ENCODE measurements at regions not wholly inside any gene's neighbourhood (a gene's known extent, or its start where the extent isn't known, plus 50 kb on each side); places are given as distances from the start of the nearest gene placed in this dataset.
"Not testable (repeated sequence)": the region's sequence is repeated elsewhere in the genome, so short reads cannot be mapped to it uniquely, and the experiment has no call there.

DNA sequence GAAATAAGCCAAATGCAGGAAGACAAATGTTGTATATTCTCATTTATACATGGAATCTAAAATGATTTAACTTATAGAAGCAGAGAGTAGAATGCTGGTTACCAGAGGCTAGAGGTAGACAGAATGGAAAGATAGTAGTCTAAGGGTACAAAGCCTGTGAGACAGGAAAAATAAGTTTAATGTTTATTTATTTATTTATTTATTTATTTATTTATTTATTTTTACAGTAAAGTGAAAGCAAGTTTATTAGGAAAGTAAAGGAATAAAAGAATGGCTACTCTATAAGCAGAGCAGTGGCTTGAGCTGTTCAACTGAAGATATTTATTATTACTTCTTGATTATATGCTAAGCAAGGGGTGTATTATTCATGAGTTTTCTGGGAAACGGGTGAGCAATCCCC is 203.2 kb downstream of the LAS1L start:
- DNase-seq, result no peak

DNA sequence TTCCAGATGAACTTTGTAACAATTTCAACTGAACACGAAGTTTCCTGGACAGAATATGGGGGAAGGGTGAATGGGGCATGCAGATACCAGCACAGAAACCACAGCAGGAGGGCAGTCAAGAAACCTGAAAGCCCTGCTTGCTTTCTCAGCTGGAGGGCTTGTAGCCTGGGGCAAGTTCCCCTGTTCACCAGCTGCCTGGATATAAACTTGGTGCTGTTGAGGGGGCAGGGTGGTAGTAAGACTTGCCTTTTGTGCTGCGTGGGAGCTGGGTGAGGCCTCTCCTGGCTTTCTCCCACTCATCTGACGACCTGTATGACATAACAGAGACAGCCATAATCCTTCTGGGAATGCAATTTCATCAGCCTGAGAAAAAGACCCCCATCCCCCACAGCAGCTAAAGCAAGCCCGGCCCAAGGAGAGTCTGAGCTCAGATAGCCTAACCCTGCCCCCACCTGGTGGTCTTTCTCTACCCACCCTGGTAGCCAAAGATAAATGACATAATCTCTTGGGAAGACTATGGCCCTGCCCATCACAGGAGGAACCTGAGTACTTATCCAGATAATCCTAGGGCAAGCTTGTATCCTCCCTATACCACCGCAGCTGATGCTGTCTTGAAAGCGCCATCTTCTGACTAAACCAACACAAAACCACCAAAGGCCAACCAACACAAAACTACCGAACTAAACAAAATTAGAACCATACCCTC is 234.3 kb downstream of the LAS1L start:
- no peak for DNase-seq

DNA sequence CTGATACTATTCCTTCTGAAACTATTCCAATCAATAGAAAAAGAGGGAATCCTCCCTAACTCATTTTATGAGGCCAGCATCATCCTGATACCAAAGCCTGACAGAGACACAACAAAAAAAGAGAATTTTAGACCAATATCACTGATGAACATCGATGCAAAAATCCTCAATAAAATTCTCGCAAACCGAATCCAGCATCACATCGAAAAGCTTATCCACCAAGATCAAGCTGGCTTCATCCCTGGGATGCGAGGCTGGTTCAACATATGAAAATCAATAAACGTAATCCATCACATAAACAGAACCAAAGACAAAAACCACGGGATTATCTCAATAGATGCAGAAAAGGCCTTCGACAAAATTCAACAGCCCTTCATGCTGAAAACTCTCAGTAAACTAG is 251.7 kb downstream of the LAS1L start:
- DNase-seq, result not testable (repeated sequence)

DNA sequence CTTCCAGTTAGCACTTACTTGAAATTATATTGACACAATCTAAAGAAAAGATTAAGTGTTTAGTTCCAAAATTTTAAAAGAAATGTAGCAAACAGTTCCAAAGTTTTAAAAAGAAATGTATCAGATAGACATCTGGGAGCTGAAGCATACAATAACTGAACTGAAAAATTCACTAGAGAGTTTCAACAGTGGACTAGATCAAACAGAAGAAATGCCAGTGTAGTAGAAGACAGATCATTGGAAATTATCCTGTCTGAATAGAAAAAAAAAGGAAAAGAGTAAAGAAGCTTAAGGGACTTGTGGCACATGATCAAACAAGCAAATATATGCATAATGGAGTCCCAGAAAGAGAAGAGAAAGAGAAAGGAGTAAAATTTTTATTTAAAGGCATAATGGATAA is 261.4 kb downstream of the LAS1L start:
- no peak for DNase-seq

DNA sequence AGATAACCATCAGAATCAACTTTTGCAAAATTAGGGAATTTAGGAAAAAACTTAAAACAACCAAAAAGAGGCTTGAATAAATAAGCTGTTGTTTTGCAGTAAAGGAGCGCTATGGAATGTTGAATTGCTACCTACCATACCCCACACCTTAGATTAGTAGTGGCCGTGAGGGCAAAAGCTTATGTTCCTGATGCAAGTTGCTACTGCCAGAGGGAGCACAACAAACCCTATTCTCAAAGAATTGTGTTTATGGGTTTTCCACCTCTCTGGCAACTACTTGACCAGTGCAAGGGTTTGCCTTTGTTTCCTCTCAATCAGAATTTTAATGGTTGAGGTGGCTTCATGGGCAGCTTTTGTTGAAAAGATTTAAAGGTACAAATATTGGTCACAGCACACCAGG is 268.1 kb downstream of the LAS1L start:
- DNase-seq, result no peak

DNA sequence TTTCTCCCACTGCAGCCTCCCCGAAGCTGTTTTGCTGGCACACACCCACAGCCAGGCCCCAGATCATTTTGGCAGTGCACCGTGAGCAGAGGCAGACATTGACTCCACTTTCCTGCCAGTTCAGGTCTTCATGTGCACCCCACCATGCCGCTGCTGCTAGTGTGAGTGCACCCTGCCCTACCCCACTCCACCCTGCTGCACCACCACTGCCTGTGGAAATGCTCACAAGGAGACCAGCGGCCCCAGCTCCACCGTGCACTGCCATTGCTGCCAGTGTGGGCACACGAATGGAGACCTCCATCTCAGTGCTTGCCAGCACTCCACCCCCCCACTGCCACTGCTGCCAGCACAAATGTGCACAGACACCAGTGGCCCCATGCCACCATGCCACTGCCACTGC is 277.6 kb upstream of the ZC4H2 start:
- DNase-seq, result no peak

DNA sequence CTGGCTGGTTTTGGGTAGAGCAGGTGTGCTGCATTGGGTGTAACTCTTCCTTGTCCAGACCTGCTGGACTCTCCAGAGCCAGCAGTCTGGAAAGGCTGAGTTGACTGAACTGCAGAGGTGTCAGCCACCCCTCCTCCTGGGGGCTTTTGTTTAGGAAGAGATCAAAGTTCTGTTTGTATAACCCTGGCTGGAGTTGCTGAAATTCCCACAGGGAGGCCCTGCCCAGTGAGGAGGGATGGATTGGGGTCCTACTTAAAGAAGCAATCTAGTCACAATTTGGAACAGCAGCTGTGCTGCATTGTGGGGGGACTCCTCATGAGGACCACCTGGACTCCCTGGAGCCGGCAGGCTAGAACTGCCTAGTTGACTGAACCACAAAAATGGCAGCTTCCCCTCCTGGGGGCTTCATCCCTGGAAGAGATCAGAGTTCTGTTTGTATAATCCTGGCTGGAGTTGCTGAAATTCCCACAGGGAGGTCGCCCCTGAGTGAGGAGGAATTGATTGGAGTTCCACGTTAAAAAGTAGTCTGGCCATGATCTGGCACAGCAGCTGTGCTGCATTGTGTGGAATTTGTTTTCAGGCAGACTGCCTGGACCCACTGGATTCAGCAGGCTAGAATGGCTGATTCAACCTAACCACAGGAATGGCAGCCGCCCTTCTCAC is 264.9 kb upstream of the ZC4H2 start:
- DNase-seq, result no peak

DNA sequence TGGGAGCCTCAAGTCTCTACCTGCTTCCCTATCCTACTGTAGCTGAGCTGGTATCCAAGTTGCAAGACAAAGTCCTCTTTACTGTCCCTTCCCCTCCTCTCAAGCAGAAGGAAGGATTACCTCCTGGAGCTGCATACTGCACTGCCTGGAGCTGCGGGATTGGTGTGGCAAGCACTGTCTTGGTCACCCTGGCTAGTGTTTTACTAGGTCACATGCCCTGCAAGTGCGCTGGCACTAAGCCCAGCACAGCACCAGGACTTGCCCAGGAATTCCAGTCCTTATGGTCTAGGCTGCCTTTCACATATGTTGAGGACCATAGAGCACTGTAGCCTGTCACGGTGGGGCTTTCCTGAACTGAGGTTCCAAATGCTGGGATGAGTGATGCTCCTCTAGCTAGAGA is 227.3 kb upstream of the ZC4H2 start:
- DNase-seq, result no peak

DNA sequence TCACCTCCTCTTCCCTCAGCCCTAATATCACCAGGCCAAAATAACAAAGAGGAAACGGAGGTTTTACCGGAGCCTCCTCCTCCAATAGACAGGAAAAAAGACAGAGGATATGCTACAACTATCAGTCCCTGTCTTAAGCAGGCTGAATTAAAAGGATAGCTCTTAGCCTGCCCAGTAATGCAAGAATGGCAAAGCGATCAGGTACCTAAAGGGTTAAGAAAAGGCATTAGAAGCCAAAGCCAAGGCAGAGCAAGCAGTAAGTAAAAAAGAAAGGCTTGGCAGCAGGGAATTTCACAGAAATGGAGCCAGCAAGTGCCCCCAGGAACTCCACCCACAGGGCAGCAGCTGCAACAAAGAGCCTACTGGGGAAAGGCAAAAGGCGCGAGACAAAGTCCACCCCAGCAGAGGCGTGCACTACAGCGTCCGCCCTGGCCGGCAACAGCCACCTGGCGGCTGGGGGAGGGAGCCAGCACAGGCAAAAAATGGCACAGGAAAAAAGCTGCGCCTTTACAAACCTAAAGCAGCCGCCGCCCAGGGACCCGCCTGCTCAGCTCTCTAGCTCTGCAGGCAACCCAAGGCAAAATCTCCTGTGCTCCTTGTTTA is 220.6 kb upstream of the ZC4H2 start:
- peak in 1 of 2 experiments; percentile 1 for DNase-seq

DNA sequence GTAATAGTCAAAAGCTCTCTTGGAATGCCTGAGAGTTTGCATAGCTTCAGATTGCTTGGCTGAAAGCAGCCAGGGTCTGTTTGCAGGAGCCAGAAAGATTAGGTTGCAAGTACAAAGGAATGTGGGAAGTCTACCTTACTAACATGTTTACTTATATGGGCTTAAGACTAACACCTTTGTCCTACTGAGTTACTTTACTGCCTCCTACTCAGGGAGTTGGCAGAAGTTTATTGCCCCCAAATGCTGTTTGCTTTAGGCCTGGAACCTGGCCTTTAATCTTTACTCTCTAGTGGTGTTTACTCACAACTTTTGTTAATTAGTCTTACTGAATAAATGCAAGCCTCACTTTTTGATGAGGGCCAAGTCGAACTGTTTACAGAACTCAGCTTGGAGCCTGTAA is 219.4 kb upstream of the ZC4H2 start:
- no peak for DNase-seq

DNA sequence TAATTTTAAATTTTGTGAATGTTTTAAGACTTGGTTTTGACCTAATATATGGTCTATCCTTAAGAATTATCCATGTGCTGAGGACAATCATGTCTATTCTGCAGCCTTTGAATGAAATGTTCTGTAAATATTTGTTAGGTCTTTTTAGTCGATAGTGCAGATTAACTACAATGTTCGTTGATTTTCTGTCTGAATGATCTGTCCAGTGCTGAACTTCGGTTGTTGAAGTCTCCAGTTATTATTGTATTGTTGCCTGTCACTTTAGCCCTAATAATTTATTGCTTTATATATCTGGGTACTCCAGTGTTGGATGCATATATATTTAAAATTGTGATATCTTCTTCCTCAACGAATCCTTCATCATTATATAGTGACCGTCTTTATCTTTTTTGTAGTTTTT is 218.3 kb upstream of the ZC4H2 start:
- no peak for DNase-seq

DNA sequence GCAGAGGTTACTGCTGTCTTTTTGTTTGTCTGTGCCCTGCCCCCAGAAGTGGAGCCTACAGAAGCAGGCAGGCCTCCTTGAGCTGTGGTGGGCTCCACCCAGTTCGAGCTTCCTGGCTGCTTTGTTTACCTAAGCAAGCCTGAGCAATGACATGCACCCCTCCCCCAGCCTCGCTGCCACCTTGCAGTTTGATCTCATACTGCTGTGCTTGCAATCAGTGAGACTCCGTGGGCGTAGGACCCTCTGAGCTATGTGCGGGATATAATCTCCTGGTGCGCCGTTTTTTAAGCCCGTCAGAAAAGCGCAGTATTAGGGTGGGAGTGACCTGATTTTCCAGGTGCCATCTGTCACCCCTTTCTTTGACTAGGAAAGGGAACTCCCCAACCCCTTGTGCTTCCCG is 187.1 kb upstream of the ZC4H2 start:
- not testable (repeated sequence) for DNase-seq

DNA sequence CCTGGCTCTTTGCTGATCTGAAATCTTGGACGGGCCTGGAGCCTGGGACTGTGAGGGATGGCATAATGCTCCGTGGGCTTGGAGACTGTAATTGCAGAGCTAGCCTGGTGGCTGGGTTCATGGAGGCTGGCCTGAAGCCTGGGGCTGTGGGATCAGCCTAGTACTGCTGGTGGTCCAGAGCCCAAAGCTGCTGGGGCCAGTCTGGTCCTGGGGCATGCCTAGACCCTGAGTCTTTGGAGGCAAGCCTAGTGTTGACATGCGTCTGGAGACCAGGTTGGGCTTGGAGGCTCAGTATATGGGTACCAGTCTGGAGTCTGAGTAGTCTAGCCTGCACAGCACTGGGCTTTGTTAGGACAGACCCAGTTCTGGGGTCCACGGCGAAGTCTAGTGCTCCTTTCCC is 172.0 kb upstream of the ZC4H2 start:
- no peak for DNase-seq

DNA sequence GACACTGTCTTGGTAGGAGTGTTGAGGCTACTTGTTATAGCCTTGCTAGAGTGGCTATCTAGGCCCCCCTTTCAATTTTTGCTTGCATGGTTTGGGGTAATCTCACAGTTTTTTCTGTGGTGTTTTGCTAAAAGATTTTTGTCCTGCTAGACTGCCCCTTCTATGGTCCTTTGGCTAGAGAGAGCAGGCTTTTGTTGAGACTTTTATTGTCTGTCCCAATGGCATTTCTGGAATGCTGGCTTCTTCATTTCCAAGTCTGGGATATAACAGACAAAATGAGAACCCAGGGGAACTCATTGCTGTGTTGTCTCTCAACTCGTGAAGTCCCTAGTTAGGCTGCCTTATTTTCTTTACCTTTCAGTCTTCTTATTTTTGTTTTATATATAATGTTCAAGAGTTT is 160.2 kb upstream of the ZC4H2 start:
- DNase-seq, result no peak

DNA sequence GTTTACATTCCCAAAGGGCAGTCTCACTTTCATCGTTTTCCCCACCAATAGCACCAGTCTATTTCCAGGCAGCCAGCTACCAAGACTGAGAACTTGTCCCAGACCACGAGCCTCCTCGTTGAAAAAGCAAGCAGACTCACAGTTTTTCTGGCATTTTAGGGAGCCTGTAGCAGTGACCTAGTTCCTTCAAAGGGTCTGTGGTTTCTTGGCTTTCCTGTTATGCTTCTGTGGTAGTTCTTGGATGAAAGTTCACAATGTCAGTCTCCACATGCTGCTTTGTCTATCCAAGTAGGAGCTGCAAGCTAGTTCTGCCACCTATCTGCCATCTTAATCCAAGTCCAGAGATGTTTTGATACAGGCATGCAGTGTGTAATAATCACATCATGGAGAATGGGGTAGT is 151.6 kb upstream of the ZC4H2 start:
- DNase-seq, result no peak

DNA sequence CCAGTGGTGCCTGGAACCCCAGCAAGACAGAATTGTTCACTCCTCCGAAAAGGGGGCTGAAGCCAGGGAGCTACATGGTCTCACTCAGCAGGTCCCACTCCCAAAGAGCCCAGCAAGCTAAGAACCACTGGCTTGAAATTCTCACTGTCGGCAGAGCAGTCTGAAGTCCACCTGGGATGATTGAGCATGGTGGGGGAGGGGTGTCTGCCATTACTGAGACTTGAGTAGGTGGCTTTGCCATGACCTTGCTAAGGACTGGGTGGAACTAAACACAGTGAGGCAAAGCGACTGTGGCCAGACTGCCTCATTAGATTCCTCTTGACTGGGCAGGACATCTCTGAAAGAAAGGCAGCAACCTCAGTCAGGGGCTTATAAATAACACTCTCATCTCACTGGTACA is 122.6 kb upstream of the ZC4H2 start:
- no peak for DNase-seq

DNA sequence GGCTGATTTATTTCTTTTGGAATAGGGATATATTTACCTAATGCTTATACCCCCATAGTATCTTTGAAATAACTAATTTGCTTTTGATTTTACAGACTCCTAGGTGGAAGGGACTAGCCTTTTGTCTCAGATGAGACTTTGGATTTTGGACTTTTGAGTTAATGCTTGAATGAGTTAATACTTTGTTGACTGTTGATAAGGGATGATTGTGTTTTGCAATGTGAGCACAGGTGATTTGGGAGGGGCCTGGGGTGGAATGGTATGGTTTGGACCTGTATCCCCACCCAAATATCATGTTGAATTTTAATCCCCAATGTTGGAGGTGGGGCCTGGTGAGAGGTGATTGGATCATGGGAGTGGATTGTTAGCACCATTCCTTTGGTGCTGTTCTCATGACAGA is 117.4 kb upstream of the ZC4H2 start:
- no peak for DNase-seq

DNA sequence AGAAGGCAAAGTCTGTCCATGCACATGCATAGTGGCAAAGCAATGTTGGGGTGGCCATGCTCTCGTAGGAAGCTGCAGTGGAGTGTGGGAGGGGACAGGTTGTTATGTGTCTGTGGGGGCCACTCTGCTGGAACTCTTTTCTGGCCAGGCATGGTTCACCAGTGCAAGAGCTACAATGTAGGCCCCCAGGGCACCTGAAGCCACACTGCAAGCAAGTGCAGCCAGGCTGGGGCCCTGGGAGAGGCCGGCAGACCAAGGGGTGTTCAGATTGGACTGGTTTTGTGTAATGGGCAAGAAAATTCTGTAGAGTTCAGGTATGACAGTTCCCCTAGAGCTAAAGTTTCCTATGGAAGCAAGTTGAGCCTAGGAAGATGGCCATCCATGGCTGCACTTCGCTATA is 97.0 kb upstream of the ZC4H2 start:
- no peak for DNase-seq

DNA sequence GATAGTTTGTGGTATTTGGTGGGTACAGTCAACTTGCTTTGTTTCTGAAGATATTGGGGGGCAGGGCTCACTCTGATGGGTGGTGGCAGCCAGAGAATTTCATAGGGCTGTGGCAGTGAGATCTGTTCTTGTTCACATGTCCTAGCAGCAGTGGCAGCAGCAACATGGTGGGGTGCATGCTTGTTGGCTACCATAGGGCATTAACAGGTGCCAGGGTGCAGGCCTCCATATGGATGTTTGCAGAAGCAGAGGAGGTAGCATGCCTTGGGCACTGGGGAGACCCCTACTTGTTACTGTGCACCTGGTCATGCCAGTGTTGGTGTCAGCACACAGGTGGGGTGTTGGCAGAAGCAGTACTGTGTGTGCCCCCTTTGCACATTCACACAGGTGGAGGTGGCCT is 96.3 kb upstream of the ZC4H2 start:
- no peak for DNase-seq

DNA sequence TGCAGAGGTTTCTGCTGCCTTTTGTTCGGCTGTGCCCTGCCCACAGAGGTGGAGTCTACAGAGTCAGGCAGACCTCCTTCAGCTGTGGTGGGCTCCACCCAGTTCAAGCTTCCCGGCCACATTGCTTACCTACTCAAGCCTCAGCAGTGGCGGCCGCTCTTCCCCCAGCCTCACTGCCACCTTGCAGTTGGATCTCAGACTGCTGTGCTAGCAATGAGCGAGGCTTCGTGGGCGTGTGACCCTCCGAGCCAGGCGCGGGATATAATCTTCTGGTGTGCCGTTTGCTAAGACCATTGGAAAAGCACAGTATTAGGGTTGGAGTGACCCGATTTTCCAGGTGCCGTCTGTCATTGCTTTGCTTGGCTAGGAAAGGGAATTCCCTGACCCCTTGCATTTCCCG is 82.4 kb upstream of the ZC4H2 start:
- DNase-seq, result not testable (repeated sequence)

DNA sequence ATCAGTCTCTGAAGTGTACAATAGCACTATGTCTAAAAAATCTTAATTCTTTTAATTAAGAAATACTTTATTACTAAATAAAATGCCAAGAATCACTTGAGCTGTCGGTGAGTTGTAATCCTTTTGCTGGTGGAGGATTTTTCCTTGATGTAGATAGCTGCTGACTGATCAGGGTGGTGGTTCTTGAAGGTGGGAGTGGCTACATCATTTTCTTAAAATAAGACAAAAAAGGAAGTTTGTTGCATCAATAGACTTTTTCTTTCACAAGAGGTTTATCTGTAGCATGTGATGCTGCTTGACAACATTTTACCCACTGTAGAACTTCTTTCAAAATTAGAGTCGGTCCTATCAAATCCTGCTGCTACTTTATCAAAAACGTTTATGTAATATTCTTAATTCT is 68.8 kb upstream of the ZC4H2 start:
- DNase-seq, result no peak

DNA sequence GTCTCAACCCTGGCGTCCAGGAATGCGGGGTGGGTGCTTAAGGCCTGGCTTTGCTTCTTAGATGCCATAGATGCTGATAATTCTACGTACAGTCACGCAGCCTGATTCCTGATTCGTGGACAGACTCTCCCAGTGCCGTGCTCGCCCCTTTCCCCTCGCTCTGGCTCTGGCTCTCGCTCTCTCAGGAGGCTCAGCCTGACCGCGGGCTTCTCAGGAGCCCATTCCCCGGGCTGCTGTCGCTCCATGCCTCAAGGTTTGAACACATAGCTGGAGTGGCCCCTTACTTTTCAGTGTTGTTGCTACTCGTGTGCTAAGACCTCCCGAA is 59.2 kb upstream of the ZC4H2 start:
- DNase-seq, result peak in 1 of 2 experiments; percentile 0

DNA sequence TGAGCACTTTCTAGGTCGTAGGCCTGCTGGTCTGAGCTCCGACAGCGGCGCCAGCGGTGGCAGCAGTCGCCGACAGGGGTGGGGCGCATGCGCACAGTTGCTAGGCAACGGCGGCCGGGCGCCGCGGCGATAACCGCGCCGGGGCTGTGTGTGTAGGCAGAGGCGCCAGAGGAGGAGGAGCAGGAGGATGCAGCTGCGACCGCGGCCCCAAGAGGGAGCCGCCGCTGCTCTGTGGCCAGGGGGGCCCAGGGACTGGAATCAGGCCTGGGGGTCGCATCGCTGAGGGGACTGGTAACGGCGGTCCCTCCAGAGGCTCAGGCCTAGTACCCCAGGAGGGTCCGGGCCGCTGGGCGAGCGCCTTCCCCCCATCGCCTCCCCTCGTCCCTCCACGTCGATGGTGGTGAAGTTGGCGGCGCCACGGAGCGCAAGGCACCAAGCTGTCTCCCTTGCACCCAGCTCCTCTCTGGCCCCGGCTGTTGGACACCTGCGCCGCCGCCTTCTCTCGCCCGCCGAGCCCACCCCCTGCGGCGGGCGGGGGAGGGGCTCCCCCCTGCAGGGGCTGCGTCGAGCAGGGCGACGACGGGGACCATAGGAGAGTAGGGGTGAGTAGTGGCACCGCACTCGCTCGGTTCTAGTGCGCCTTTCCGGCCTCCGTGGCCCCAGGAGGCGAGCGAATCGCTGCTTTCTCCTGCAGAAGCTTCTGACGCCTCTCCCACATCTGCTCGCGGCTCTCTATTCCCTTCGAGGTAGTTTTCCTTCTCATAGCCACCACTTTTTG is 58.6 kb upstream of the ZC4H2 start, which contains the start of gene ZC3H12B:
Gene ZC3H12B, plus strand, starts transcription at position 159 of the 778 bp plus-strand sequence.
- peak; percentile 7 to 37 for DNase-seq

DNA sequence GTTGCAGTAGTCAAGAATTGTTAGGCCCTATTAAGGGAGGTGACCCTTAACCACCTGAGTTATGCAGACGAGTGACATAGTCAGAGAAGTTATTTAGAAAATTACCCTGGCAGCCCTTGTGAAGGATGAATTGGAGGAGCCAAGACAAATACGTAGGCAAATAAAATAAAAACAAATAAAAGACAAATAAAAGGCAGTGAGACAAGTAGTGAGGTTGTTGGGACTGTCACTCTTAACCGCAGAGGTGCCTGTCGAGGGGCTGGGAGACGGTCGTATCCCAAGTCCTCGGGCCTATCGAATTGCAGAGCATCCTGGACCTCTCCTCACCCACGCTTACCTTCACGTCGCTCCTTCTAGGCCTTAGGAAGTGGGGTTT is 58.0 kb upstream of the ZC4H2 start:
- no peak for DNase-seq
